Osteoblast (primary cell): ENCODE measurements at regions not wholly inside any gene's neighbourhood (a gene's known extent, or its start where the extent isn't known, plus 50 kb on each side); places are given as distances from the start of the nearest gene placed in this dataset.

Experiments
- DNase-seq: peaks from one replicate; pipeline ENCODE4 v3.0.0; 2011; ENCODE audit warnings: low spot score, mixed read lengths; ENCODE audit not compliant: insufficient read length; ENCODE audit errors: missing footprints
- H2AFZ ChIP-seq: 2 replicates; pipeline ENCODE4 v1.6.0; 2011; ENCODE audit warnings: mild to moderate bottlenecking, low read length
- H3K27ac ChIP-seq: 2 replicates; pipeline ENCODE4 v1.5.1; 2011; ENCODE audit warnings: mild to moderate bottlenecking, low read depth, low read length, moderate library complexity
- H3K27me3 ChIP-seq: 2 replicates; pipeline ENCODE4 v1.6.0; 2012; ENCODE audit warnings: mild to moderate bottlenecking, control low read depth, inconsistent platforms, low read length, moderate library complexity; ENCODE audit not compliant: insufficient read depth
- H3K36me3 ChIP-seq: 2 replicates; pipeline ENCODE4 v1.5.1; 2011; ENCODE audit warnings: mild to moderate bottlenecking, low read length, control low read depth, moderate library complexity; ENCODE audit not compliant: insufficient read depth
- H3K4me1 ChIP-seq: 2 replicates; pipeline ENCODE4 v1.5.1; 2011; ENCODE audit warnings: mild to moderate bottlenecking, low read length, control low read depth, moderate library complexity; ENCODE audit not compliant: insufficient read depth
- H3K4me2 ChIP-seq: 2 replicates; pipeline ENCODE4 v1.6.0; 2011; ENCODE audit warnings: mild to moderate bottlenecking, low read length; ENCODE audit not compliant: insufficient read depth
- H3K4me3 ChIP-seq: fragments of 200-600 bp; sonication (generic); 3 replicates; pipeline ENCODE4 v1.5.1; 2012; ENCODE audit warnings: mild to moderate bottlenecking, low read length, inconsistent platforms; ENCODE audit not compliant: insufficient read depth
- H3K79me2 ChIP-seq: 2 replicates; pipeline ENCODE4 v1.6.0; 2012; ENCODE audit warnings: mild to moderate bottlenecking, low read length, control low read depth, inconsistent platforms; ENCODE audit not compliant: insufficient read depth
- H3K9me3 ChIP-seq: 2 replicates; pipeline ENCODE4 v1.5.1; 2011; ENCODE audit warnings: low read depth, low read length, control low read depth
- H4K20me1 ChIP-seq: 2 replicates; pipeline ENCODE4 v1.6.0; 2012; ENCODE audit warnings: mild to moderate bottlenecking, low read length, control low read depth; ENCODE audit not compliant: insufficient read depth
- TF ChIP-seq, protein P1 (sequence below): IDR thresholded peaks from 2 replicates; pipeline ENCODE4 v1.5.1; 2011; ENCODE audit warnings: mild to moderate bottlenecking, low read depth, low read length, moderate library complexity; ENCODE audit errors: extremely low read depth

DNA sequence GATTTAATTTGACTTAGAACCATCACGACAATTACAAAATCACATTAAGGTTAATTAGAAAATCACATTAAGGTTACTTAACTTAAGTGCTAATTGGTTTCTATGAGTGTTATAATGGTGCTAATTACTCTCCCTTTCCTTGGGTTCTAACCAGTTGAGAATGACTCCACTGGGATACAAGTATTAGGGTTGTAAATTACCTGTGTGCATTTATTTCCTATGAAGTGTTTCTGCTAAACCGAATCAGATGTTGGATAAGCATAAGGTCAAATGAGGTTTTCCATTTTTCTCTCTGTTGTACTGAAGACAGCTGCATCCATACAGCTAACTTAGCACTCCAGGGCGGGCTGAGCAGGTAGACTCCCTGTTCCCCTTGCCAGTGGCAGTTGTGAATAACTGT is 610.3 kb upstream of the TMPRSS15 start:
- H3K4me3 ChIP-seq: no peak overlapping the region
- H3K4me2 ChIP-seq: no peak overlapping the region
- no peak overlapping the region for H2AFZ ChIP-seq
- H3K27ac ChIP-seq: no peak overlapping the region
- H3K79me2 ChIP-seq: no peaks in the 10 kb centered on the region
- TF ChIP-seq, protein P1, sequence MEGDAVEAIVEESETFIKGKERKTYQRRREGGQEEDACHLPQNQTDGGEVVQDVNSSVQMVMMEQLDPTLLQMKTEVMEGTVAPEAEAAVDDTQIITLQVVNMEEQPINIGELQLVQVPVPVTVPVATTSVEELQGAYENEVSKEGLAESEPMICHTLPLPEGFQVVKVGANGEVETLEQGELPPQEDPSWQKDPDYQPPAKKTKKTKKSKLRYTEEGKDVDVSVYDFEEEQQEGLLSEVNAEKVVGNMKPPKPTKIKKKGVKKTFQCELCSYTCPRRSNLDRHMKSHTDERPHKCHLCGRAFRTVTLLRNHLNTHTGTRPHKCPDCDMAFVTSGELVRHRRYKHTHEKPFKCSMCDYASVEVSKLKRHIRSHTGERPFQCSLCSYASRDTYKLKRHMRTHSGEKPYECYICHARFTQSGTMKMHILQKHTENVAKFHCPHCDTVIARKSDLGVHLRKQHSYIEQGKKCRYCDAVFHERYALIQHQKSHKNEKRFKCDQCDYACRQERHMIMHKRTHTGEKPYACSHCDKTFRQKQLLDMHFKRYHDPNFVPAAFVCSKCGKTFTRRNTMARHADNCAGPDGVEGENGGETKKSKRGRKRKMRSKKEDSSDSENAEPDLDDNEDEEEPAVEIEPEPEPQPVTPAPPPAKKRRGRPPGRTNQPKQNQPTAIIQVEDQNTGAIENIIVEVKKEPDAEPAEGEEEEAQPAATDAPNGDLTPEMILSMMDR: no peak
- no peak for DNase-seq
- H4K20me1 ChIP-seq: no peaks in the 10 kb centered on the region
- no peaks in the 10 kb centered on the region for H3K27me3 ChIP-seq
- H3K36me3 ChIP-seq: no peaks in the 10 kb centered on the region
- no peaks in the 10 kb centered on the region for H3K4me1 ChIP-seq
- no peaks in the 10 kb centered on the region for H3K9me3 ChIP-seq

DNA sequence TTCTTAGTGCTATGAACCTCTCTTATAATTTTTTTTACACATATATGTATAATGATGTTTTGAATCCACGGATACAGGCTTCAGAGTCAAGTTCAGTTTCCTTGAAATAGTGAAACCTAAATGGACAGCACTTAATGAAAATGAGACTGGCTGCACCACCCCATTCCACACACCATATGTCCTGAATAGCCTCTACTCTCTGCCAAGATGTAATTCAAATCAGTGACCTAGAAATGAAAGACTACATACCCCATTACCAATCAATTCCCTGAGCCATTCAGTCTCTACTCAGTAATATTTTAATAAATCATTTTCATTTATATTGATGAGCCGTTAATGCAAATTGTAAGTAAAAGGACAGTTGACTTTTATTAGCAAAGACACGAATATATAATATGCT is 614.9 kb upstream of the TMPRSS15 start:
- Histone ChIP-seq H3K4me1 (no peaks in the 10 kb centered on the region), H3K9me3 (peaks cover 6% of the 10 kb centered on the region), H4K20me1 (no peaks in the 10 kb centered on the region), H3K4me3 (no peak overlapping the region), H3K27me3 (no peaks in the 10 kb centered on the region), H3K27ac (no peak overlapping the region), H3K79me2 (no peaks in the 10 kb centered on the region), H2AFZ (no peak overlapping the region), H3K4me2 (no peak overlapping the region), H3K36me3 (no peaks in the 10 kb centered on the region)
- DNase-seq: no peak
- TF ChIP-seq, protein P1: no peak

DNA sequence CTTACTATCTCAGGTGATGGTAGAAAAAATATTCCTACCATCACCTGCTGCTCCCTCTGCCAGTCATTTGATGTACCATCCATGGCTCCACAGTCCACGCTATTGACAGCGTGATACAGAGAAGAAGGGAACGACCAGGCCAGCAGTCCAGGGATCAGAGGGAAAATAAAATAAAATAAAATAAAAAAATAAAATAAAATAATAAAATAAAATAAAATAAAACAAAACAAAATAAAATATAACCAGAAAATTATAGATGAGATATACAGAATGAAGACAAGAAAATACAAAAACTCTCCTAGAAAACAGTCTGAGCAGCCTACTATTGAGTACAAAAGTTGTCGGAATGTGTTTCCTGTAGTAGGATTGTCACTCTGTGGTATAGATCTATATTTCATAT is 619.4 kb upstream of the TMPRSS15 start:
- Histone ChIP-seq H3K4me2 (no peak overlapping the region), H3K36me3 (no peaks in the 10 kb centered on the region), H4K20me1 (no peaks in the 10 kb centered on the region), H3K4me3 (no peak overlapping the region), H3K4me1 (no peaks in the 10 kb centered on the region), H2AFZ (no peak overlapping the region), H3K27ac (no peak overlapping the region), H3K79me2 (no peaks in the 10 kb centered on the region), H3K27me3 (no peaks in the 10 kb centered on the region), H3K9me3 (peaks cover 10% of the 10 kb centered on the region)
- no peak for DNase-seq
- TF ChIP-seq, protein P1: no peak

DNA sequence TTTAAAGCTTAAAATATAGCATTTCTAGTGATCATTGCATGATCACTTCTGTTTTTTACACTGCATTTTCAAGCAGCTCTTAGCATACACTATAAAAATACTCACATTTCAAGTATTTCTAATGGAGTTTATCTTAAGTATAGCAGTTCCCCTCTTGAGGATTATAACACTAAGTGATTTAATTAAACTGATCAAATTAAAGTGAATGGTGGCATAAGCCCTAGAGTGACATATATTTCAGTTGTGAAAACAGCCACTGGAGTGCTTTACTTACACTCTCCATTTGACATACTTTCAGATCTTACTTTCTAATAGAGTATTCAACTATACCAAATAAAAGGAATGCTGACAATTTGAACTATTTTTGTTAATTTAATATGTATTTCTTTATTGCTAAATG is 623.3 kb upstream of the TMPRSS15 start:
- no peak overlapping the region for H3K27ac ChIP-seq
- no peak for DNase-seq
- TF ChIP-seq, protein P1: no peak
- H3K27me3 ChIP-seq: no peaks in the 10 kb centered on the region
- H3K79me2 ChIP-seq: no peaks in the 10 kb centered on the region
- no peak overlapping the region for H3K4me3 ChIP-seq
- no peaks in the 10 kb centered on the region for H3K36me3 ChIP-seq
- H2AFZ ChIP-seq: no peak overlapping the region
- H3K4me1 ChIP-seq: no peaks in the 10 kb centered on the region
- peaks cover 4% of the 10 kb centered on the region for H3K9me3 ChIP-seq
- no peak overlapping the region for H3K4me2 ChIP-seq
- H4K20me1 ChIP-seq: no peaks in the 10 kb centered on the region
